ENCODE measurements at regions not wholly inside any gene's neighbourhood (a gene's known extent, or its start where the extent isn't known, plus 50 kb on each side); places are given as distances from the start of the nearest gene placed in this dataset.

DNA sequence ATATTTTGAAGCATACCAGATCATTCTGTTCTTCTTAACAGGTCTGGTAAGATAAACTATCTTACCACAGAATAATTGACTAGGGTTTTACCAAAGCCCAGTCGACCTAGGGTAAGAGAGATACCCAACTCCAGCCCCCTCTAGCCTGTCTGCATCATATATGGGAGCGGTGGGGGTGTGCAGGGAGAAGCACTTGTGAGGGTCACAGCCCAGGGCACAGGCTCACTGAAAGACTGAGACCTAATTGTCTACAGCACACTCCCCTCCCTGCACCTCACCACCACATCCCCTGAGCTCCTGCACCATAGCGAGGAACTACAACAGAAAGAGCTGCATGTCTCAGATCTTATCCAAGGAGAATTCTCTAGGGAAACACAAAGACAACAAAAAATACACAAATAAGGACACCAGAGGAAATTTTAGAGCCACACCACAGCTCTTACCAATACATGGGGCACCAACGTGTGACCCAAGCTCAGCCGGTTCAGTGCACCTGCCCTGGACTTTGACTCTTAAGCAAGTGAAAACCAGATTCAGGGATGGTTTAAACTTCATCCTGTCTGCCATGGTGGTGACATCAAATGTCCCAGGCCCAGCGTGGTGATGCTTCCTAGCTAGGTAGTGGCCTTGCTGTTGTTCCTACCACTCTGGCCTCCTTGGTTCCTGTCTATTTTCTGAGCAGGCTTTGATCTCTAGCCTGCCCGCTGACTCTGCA lies 150.8 kb downstream of the HERPUD2 start:
- H3K27ac ChIP-seq, result no peak overlapping the region
- TF ChIP-seq EP300 (IDR thresholded peaks at IDR 0.05), result no peak
- TF ChIP-seq, protein P1, sequence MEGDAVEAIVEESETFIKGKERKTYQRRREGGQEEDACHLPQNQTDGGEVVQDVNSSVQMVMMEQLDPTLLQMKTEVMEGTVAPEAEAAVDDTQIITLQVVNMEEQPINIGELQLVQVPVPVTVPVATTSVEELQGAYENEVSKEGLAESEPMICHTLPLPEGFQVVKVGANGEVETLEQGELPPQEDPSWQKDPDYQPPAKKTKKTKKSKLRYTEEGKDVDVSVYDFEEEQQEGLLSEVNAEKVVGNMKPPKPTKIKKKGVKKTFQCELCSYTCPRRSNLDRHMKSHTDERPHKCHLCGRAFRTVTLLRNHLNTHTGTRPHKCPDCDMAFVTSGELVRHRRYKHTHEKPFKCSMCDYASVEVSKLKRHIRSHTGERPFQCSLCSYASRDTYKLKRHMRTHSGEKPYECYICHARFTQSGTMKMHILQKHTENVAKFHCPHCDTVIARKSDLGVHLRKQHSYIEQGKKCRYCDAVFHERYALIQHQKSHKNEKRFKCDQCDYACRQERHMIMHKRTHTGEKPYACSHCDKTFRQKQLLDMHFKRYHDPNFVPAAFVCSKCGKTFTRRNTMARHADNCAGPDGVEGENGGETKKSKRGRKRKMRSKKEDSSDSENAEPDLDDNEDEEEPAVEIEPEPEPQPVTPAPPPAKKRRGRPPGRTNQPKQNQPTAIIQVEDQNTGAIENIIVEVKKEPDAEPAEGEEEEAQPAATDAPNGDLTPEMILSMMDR (IDR thresholded peaks at IDR 0.05), result no peak
- no peak for TF ChIP-seq POLR2A (IDR thresholded peaks at IDR 0.05)
- H3K4me1 ChIP-seq (ENCODE audit: insufficient read depth), result no peaks in the 10 kb centered on the region
- intact Hi-C loops (cut with DNase I), result no loop called here
- no peaks in the 10 kb centered on the region for H3K36me3 ChIP-seq
- H3K27me3 ChIP-seq, result no peaks in the 10 kb centered on the region
- H3K9me3 ChIP-seq, result no peaks in the 10 kb centered on the region
- no peak overlapping the region for H3K4me3 ChIP-seq
- WGBS, 3 donors, result 75 to 91% (median 85%) methylated on average over 7 of the region's 7 CpGs
- no peak for DNase-seq

GRCh38 chr7:35537067-35538023 lies 157.6 kb downstream of the HERPUD2 start:
- intact Hi-C loops (cut with DNase I), result no loop called here
- peak; percentile 57 to 86 (median 74) for DNase-seq
- 2 to 4% (median 2%) methylated on average over 39 to 43 of the region's 43 CpGs for WGBS, 3 donors
- Histone ChIP-seq H3K27me3 (no peaks in the 10 kb centered on the region), H3K4me3 (peak overlapping the region; percentile 41), H3K27ac (no peak overlapping the region), H3K36me3 (no peaks in the 10 kb centered on the region), H3K4me1 (ENCODE audit: insufficient read depth) (no peaks in the 10 kb centered on the region), H3K9me3 (no peaks in the 10 kb centered on the region)
- TF ChIP-seq, protein P1 (IDR thresholded peaks at IDR 0.05), result peak; percentile 74 to 82 (median 78)
- no peak for TF ChIP-seq EP300 (IDR thresholded peaks at IDR 0.05)

GRCh38 chr7:35536396-35536826 lies 158.5 kb downstream of the HERPUD2 start:
- no peak overlapping the region for H3K4me3 ChIP-seq
- no peaks in the 10 kb centered on the region for H3K36me3 ChIP-seq
- no peak overlapping the region for H3K27ac ChIP-seq
- H3K27me3 ChIP-seq, result no peaks in the 10 kb centered on the region
- no peak for DNase-seq
- WGBS, 3 donors, result 71 to 78% (median 76%) methylated on average over 10 to 11 of the region's 11 CpGs
- intact Hi-C loops (cut with DNase I), result no loop called here
- no peaks in the 10 kb centered on the region for H3K9me3 ChIP-seq
- TF ChIP-seq POLR2A (IDR thresholded peaks at IDR 0.05) (no peak), EP300 (IDR thresholded peaks at IDR 0.05) (no peak)
- TF ChIP-seq, protein P1 (IDR thresholded peaks at IDR 0.05), result no peak
- H3K4me1 ChIP-seq (ENCODE audit: insufficient read depth), result no peaks in the 10 kb centered on the region

DNA sequence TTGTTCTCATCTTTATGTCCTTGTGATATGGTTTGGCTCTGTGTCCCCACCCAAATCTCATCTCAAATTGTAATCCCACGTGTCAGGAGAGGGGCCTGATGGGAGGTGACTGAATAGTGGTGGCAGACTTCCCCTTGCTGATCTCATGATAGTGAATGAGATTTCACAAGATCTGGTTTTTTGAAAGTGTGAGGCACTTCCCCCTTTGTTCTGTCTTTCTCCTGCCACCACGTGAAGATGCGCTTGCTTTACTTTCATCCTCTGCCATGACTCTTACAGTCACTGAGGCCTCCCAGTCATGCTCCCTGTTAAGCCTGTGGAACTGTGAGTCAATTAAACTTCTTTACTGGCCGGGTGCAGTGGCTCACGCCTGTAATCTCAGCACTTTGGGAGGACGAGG lies 161.0 kb downstream of the HERPUD2 start:
- no peaks in the 10 kb centered on the region for H3K9me3 ChIP-seq
- WGBS, 3 donors, result 62 to 82% (median 69%) methylated on average over 6 of the region's 6 CpGs
- TF ChIP-seq, protein P1 (IDR thresholded peaks at IDR 0.05), result no peak
- TF ChIP-seq POLR2A (IDR thresholded peaks at IDR 0.05), result no peak
- TF ChIP-seq EP300 (IDR thresholded peaks at IDR 0.05), result no peak
- no peaks in the 10 kb centered on the region for H3K27me3 ChIP-seq
- H3K36me3 ChIP-seq, result no peaks in the 10 kb centered on the region
- no peak overlapping the region for H3K4me3 ChIP-seq
- no peak overlapping the region for H3K27ac ChIP-seq
- intact Hi-C loops (cut with DNase I), result no loop called here
- H3K4me1 ChIP-seq (ENCODE audit: insufficient read depth), result no peaks in the 10 kb centered on the region
- DNase-seq, result no peak
